ENCODE measurements at regions not wholly inside any gene's neighbourhood (a gene's known extent, or its start where the extent isn't known, plus 50 kb on each side); places are given as distances from the start of the nearest gene placed in this dataset.

GRCh38 chr4:12319765-12320164 lies 891.1 kb upstream of the HS3ST1 start:
- ATAC-seq (no peak), DNase-seq (ENCODE audit: low read depth, low spot score) (no peak)
- Histone ChIP-seq H3K4me1 (ENCODE audit: control insufficient read depth in 1 of 2, insufficient read depth in 2 of 2, low read length in 2 of 2) (no peaks in the 10 kb centered on the region), H3K9me3 (ENCODE audit: control insufficient read depth in 1 of 2, insufficient read depth in 1 of 2, low read depth in 1 of 2, low read length in 2 of 2) (no peaks in the 10 kb centered on the region), H3K4me3 (replicated peaks in 1 of 2; ENCODE audit: low read depth in 1 of 2, low read length in 2 of 2) (no peak overlapping the region), H4K20me1 (ENCODE audit: insufficient read depth) (no peaks in the 10 kb centered on the region), H2AFZ (ENCODE audit: low read depth, low read length, poor library complexity, severe bottlenecking) (peak overlapping the region; percentile 27), H3K27me3 (ENCODE audit: insufficient read depth, low read length) (no peaks in the 10 kb centered on the region), H3K9me2 (ENCODE audit: insufficient read depth) (no peaks in the 10 kb centered on the region), H3K4me2 (ENCODE audit: low read length) (no peak overlapping the region), H3K79me2 (ENCODE audit: insufficient read depth, low read length) (no peaks in the 10 kb centered on the region), H3K36me3 (ENCODE audit: control insufficient read depth in 1 of 2, insufficient read depth in 2 of 2, low read length in 2 of 2) (no peaks in the 10 kb centered on the region), H3K27ac (ENCODE audit: low read depth, low read length) (no peak overlapping the region), H3K9ac (ENCODE audit: low read length) (no peak overlapping the region)
- POLR2A ChIA-PET = no interaction called here
- TF ChIP-seq CBX3 (IDR thresholded peaks at IDR 0.05; ENCODE audit: low read depth) (no peak), TCF7L2 (IDR thresholded peaks at IDR 0.05; ENCODE audit: borderline replicate concordance, extremely low read depth, insufficient read depth, insufficient read length) (no peak), SRF (IDR thresholded peaks at IDR 0.05; ENCODE audit: low read depth) (no peak), REST (IDR thresholded peaks at IDR 0.05; ENCODE audit: low read depth) (no peak), CTCF (IDR thresholded peaks at IDR 0.05 in 2 of 3, conservative IDR thresholded peaks at IDR 0.05 in 1 of 3; ENCODE audit: borderline replicate concordance in 1 of 3, insufficient read depth in 1 of 3, low read depth in 2 of 3, low read length in 2 of 3) (no peak), EZH2phosphoT487 (IDR thresholded peaks at IDR 0.05; ENCODE audit: borderline replicate concordance) (no peak), FOSL1 (IDR thresholded peaks at IDR 0.05; ENCODE audit: low read depth) (no peak), MAX (IDR thresholded peaks at IDR 0.05) (no peak), ELF1 (IDR thresholded peaks at IDR 0.05; ENCODE audit: borderline replicate concordance, low read depth) (no peak), ZNF274 (IDR thresholded peaks at IDR 0.05; ENCODE audit: low read depth, low read length) (no peak), YY1 (IDR thresholded peaks at IDR 0.05; ENCODE audit: extremely low read depth, insufficient replicate concordance, low read depth, low read length) (no peak), EZH2 (IDR thresholded peaks at IDR 0.05) (no peak), POLR2AphosphoS5 (IDR thresholded peaks at IDR 0.05; ENCODE audit: low read depth, low read length) (no peak), ZBTB33 (IDR thresholded peaks at IDR 0.05; ENCODE audit: extremely low read depth, insufficient replicate concordance, low read length) (no peak), ZFX (IDR thresholded peaks at IDR 0.05) (no peak), SP1 (IDR thresholded peaks at IDR 0.05; ENCODE audit: low read depth) (no peak), JUND (IDR thresholded peaks at IDR 0.05) (no peak), EGR1 (IDR thresholded peaks at IDR 0.05; ENCODE audit: low read depth) (no peak), POLR2A (IDR thresholded peaks at IDR 0.05; ENCODE audit: borderline replicate concordance, extremely low read depth, insufficient read depth, insufficient read length) (no peak), RAD21 (IDR thresholded peaks at IDR 0.05; ENCODE audit: low read depth) (no peak)
- BruUV-seq (replicated peaks) = no TSS peak
- RAD21 ChIA-PET (ENCODE audit: low non-redundant PET in 1 of 2, low total read pairs in 2 of 2, uncharacterized antibody in 2 of 2, unreplicated experiment in 2 of 2) = no interaction called here
- intact Hi-C loops (cut with micrococcal nuclease) = no loop called here
- CTCF ChIA-PET = no interaction called here
